ENCODE measurements at regions not wholly inside any gene's neighbourhood (a gene's known extent, or its start where the extent isn't known, plus 50 kb on each side); places are given as distances from the start of the nearest gene placed in this dataset.

DNA sequence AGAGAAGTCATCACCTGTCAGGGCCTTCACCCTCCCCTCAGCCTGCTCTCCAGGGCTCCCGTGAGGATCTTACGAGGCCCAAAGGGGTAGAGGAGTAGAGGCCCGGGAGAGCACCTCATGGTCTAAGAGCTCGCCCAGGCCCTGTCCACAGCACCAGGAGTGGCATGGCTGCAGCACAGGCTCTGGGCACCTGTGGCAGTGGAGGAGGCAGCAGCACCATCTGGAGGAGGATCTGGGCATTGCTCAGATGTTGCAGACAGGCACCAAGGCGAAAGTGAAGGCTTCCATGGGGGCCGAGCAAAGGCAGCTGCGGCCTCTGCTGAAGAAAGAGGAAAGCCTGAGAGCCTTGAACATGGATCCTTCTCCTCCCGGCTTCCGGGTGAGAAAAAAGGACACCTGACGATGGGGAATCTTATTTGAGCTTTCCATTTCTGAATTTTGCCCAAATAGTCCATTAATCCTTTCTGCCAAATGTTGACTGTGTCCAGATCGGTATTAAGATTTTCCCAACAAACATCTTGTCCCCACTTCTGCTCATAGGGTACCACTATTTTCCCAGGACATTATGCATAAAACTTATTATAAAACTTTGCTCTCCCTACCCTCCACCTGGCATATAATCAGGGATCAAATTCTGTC, 604.7 kb downstream of the PTPRC start:
- TF ChIP-seq, protein P1, sequence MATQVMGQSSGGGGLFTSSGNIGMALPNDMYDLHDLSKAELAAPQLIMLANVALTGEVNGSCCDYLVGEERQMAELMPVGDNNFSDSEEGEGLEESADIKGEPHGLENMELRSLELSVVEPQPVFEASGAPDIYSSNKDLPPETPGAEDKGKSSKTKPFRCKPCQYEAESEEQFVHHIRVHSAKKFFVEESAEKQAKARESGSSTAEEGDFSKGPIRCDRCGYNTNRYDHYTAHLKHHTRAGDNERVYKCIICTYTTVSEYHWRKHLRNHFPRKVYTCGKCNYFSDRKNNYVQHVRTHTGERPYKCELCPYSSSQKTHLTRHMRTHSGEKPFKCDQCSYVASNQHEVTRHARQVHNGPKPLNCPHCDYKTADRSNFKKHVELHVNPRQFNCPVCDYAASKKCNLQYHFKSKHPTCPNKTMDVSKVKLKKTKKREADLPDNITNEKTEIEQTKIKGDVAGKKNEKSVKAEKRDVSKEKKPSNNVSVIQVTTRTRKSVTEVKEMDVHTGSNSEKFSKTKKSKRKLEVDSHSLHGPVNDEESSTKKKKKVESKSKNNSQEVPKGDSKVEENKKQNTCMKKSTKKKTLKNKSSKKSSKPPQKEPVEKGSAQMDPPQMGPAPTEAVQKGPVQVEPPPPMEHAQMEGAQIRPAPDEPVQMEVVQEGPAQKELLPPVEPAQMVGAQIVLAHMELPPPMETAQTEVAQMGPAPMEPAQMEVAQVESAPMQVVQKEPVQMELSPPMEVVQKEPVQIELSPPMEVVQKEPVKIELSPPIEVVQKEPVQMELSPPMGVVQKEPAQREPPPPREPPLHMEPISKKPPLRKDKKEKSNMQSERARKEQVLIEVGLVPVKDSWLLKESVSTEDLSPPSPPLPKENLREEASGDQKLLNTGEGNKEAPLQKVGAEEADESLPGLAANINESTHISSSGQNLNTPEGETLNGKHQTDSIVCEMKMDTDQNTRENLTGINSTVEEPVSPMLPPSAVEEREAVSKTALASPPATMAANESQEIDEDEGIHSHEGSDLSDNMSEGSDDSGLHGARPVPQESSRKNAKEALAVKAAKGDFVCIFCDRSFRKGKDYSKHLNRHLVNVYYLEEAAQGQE (IDR thresholded peaks at IDR 0.05; ENCODE audit: insufficient read depth in 1 of 2, low read depth in 2 of 2, low read length in 2 of 2): peak; percentile 31 to 71; a peak in 1 of 4 replicates
- no peak for TF ChIP-seq POLR2AphosphoS5 (IDR thresholded peaks at IDR 0.05; ENCODE audit: low read depth, low read length)

DNA sequence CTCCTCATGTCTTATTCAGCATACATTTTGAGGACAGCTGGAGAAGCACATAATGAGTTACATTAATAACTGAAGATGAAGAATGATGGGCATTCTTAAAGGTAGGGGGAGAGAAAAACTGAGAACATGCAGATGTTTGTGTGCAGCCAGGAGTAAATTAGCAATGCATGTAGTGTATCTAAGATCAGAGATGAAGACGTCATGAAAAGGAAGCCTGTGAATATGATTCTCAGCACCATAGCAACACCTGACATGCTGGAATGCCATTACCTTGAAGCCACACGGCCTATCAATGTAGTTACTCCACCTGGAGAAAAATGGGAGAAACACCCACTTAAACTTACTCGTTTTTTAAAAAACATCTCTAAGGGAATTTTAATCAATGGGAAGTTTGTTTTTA, 607.1 kb downstream of the PTPRC start:
- TF ChIP-seq, protein P1 (IDR thresholded peaks at IDR 0.05; ENCODE audit: insufficient read depth in 1 of 2, low read depth in 2 of 2, low read length in 2 of 2): no peak
- TF ChIP-seq FOXP2 (optimal IDR thresholded peaks at IDR 0.05; ENCODE audit: borderline replicate concordance, extremely low read depth, extremely low read length, insufficient read depth) (no peak), SIN3A (IDR thresholded peaks at IDR 0.05; ENCODE audit: borderline replicate concordance, insufficient read depth, low read length) (no peak), POLR2AphosphoS5 (IDR thresholded peaks at IDR 0.05; ENCODE audit: low read depth, low read length) (no peak), TAF1 (IDR thresholded peaks at IDR 0.05; ENCODE audit: borderline replicate concordance, insufficient read depth, low read length) (no peak)

GRCh38 chr1:199246716-199247115, 607.9 kb downstream of the PTPRC start:
- TF ChIP-seq SIN3A (IDR thresholded peaks at IDR 0.05; ENCODE audit: borderline replicate concordance, insufficient read depth, low read length): no peak
- TF ChIP-seq POLR2AphosphoS5 (IDR thresholded peaks at IDR 0.05; ENCODE audit: low read depth, low read length): no peak
- TF ChIP-seq, protein P1 (IDR thresholded peaks at IDR 0.05; ENCODE audit: insufficient read depth in 1 of 2, low read depth in 2 of 2, low read length in 2 of 2): no peak
- TF ChIP-seq FOXP2 (optimal IDR thresholded peaks at IDR 0.05; ENCODE audit: borderline replicate concordance, extremely low read depth, extremely low read length, insufficient read depth): no peak
- TF ChIP-seq TAF1 (IDR thresholded peaks at IDR 0.05; ENCODE audit: borderline replicate concordance, insufficient read depth, low read length): no peak

GRCh38 chr1:199247891-199248290, 609.1 kb downstream of the PTPRC start:
- TF ChIP-seq POLR2AphosphoS5 (IDR thresholded peaks at IDR 0.05; ENCODE audit: low read depth, low read length) (no peak), SIN3A (IDR thresholded peaks at IDR 0.05; ENCODE audit: borderline replicate concordance, insufficient read depth, low read length) (no peak), FOXP2 (optimal IDR thresholded peaks at IDR 0.05; ENCODE audit: borderline replicate concordance, extremely low read depth, extremely low read length, insufficient read depth) (no peak), TAF1 (IDR thresholded peaks at IDR 0.05; ENCODE audit: borderline replicate concordance, insufficient read depth, low read length) (no peak)
- TF ChIP-seq, protein P1 (IDR thresholded peaks at IDR 0.05; ENCODE audit: insufficient read depth in 1 of 2, low read depth in 2 of 2, low read length in 2 of 2): no peak

- TF ChIP-seq, protein P1 (IDR thresholded peaks at IDR 0.05; ENCODE audit: insufficient read depth in 1 of 2, low read depth in 2 of 2, low read length in 2 of 2): no peak
- TF ChIP-seq POLR2AphosphoS5 (IDR thresholded peaks at IDR 0.05; ENCODE audit: low read depth, low read length) (no peak), TAF1 (IDR thresholded peaks at IDR 0.05; ENCODE audit: borderline replicate concordance, insufficient read depth, low read length) (no peak), FOXP2 (optimal IDR thresholded peaks at IDR 0.05; ENCODE audit: borderline replicate concordance, extremely low read depth, extremely low read length, insufficient read depth) (no peak), SIN3A (IDR thresholded peaks at IDR 0.05; ENCODE audit: borderline replicate concordance, insufficient read depth, low read length) (no peak)
These were observed 622.5 kb downstream of the PTPRC start for GRCh38 chr1:199261328-199261727.

All from PFSK-1 (cell line).